ENCODE measurements at regions not wholly inside any gene's neighbourhood (a gene's known extent, or its start where the extent isn't known, plus 50 kb on each side); places are given as distances from the start of the nearest gene placed in this dataset.
"Not testable (repeated sequence)": the region's sequence is repeated elsewhere in the genome, so short reads cannot be mapped to it uniquely, and the experiment has no call there.

GRCh38 chrX:73964579-73964978 lies 112.1 kb upstream of the XIST start:
- DNase-seq (ENCODE audit: low spot score in 2 of 2) (no peak), ATAC-seq (no peak)
- Mint-ChIP-seq H3K4me1 (peaks cover 17% of the 10 kb centered on the region), H3K36me3 (peaks cover 42% of the 10 kb centered on the region), H3K27ac (no peak overlapping the region), H3K4me3 (no peak overlapping the region), H3K9me3 (no peaks in the 10 kb centered on the region)

- peaks cover 17% of the 10 kb centered on the region for H3K4me1 Mint-ChIP-seq
- ATAC-seq, result no peak
- H3K27ac Mint-ChIP-seq, result peak overlapping the region; percentile 32
Measured at GRCh38 chrX:73963682-73964081, 111.2 kb upstream of the XIST start.

GRCh38 chrX:73962948-73963347 lies 110.4 kb upstream of the XIST start:
- Mint-ChIP-seq H3K27ac (no peak overlapping the region), H3K4me3 (no peak overlapping the region), H3K36me3 (peaks cover 44% of the 10 kb centered on the region), H3K4me1 (peaks cover 17% of the 10 kb centered on the region), H3K9me3 (no peaks in the 10 kb centered on the region)
- DNase-seq (ENCODE audit: low spot score in 2 of 2) (no peak), ATAC-seq (no peak)

More at GRCh38 chrX:73963682-73964081, 111.2 kb upstream of the XIST start:
- Mint-ChIP-seq H3K4me3 (no peak overlapping the region), H3K9me3 (no peaks in the 10 kb centered on the region), H3K36me3 (peaks cover 44% of the 10 kb centered on the region)
- no peak for DNase-seq (ENCODE audit: low spot score in 2 of 2)

- peaks cover 23% of the 10 kb centered on the region for H3K4me1 Mint-ChIP-seq
Measured at GRCh38 chrX:73961867-73962266, 109.4 kb upstream of the XIST start.

GRCh38 chrX:73944563-73944908 lies 92.0 kb upstream of the XIST start:
- peak overlapping the region; percentile 97 for H3K27ac Mint-ChIP-seq
- ATAC-seq (no peak), DNase-seq (ENCODE audit: low spot score in 2 of 2) (no peak)
- no peaks in the 10 kb centered on the region for H3K9me3 Mint-ChIP-seq
- peak overlapping the region; percentile 78 for H3K4me3 Mint-ChIP-seq
- H3K36me3 Mint-ChIP-seq, result peaks cover 43% of the 10 kb centered on the region
- H3K4me1 Mint-ChIP-seq, result no peaks in the 10 kb centered on the region

More at GRCh38 chrX:73961867-73962266, 109.4 kb upstream of the XIST start:
- not testable (repeated sequence) for H3K9me3 Mint-ChIP-seq; ATAC-seq; H3K27ac Mint-ChIP-seq; H3K4me3 Mint-ChIP-seq; DNase-seq (ENCODE audit: low spot score in 2 of 2)
- H3K36me3 Mint-ChIP-seq, result peaks cover 40% of the 10 kb centered on the region

GRCh38 chrX:73943693-73944562 lies 91.4 kb upstream of the XIST start:
- Mint-ChIP-seq H3K4me1 (no peaks in the 10 kb centered on the region), H3K27ac (peak overlapping the region; percentile 97), H3K9me3 (no peaks in the 10 kb centered on the region), H3K4me3 (peak overlapping the region; percentile 78), H3K36me3 (peaks cover 37% of the 10 kb centered on the region)
- ATAC-seq (peak; percentile 100), DNase-seq (ENCODE audit: low spot score in 2 of 2) (peak; percentile 59 to 84)

- Mint-ChIP-seq H3K4me3 (no peak overlapping the region), H3K36me3 (peaks cover 15% of the 10 kb centered on the region), H3K9me3 (no peaks in the 10 kb centered on the region), H3K27ac (no peak overlapping the region), H3K4me1 (no peaks in the 10 kb centered on the region)
- DNase-seq (ENCODE audit: low spot score in 2 of 2), result no peak
- no peak for ATAC-seq
Measured at GRCh38 chrX:73940893-73941470, 88.5 kb upstream of the XIST start.

GRCh38 chrX:73937843-73938242 lies 85.3 kb upstream of the XIST start:
- ATAC-seq; H3K4me3 Mint-ChIP-seq; H3K9me3 Mint-ChIP-seq; DNase-seq (ENCODE audit: low spot score in 2 of 2); H3K27ac Mint-ChIP-seq; H3K4me1 Mint-ChIP-seq; H3K36me3 Mint-ChIP-seq: not testable (repeated sequence)

- H3K9me3 Mint-ChIP-seq, result no peaks in the 10 kb centered on the region
- no peaks in the 10 kb centered on the region for H3K36me3 Mint-ChIP-seq
- DNase-seq (ENCODE audit: low spot score in 2 of 2) (no peak), ATAC-seq (no peak)
- H3K27ac Mint-ChIP-seq, result no peak overlapping the region
- no peak overlapping the region for H3K4me3 Mint-ChIP-seq
- no peaks in the 10 kb centered on the region for H3K4me1 Mint-ChIP-seq
Measured at GRCh38 chrX:73932522-73932921, 80.0 kb upstream of the XIST start.

- H3K9me3 Mint-ChIP-seq, result no peaks in the 10 kb centered on the region
Measured at GRCh38 chrX:73930300-73930699, 77.8 kb upstream of the XIST start.

GRCh38 chrX:73922856-73923455 lies 70.4 kb upstream of the XIST start:
- Mint-ChIP-seq H3K9me3 (no peaks in the 10 kb centered on the region), H3K36me3 (no peaks in the 10 kb centered on the region), H3K4me3 (no peak overlapping the region), H3K4me1 (no peaks in the 10 kb centered on the region), H3K27ac (no peak overlapping the region)
- DNase-seq (ENCODE audit: low spot score in 2 of 2), result no peak
- no peak for ATAC-seq

More at GRCh38 chrX:73930300-73930699, 77.8 kb upstream of the XIST start:
- H3K4me3 Mint-ChIP-seq, result no peak overlapping the region
- H3K4me1 Mint-ChIP-seq, result no peaks in the 10 kb centered on the region
- no peaks in the 10 kb centered on the region for H3K36me3 Mint-ChIP-seq
- DNase-seq (ENCODE audit: low spot score in 2 of 2) (no peak), ATAC-seq (no peak)
- H3K27ac Mint-ChIP-seq, result no peak overlapping the region

- ATAC-seq (no peak), DNase-seq (ENCODE audit: low spot score in 2 of 2) (no peak)
- no peaks in the 10 kb centered on the region for H3K36me3 Mint-ChIP-seq
- H3K4me1 Mint-ChIP-seq, result no peaks in the 10 kb centered on the region
- H3K4me3 Mint-ChIP-seq, result no peak overlapping the region
- H3K27ac Mint-ChIP-seq, result no peak overlapping the region
- H3K9me3 Mint-ChIP-seq, result no peaks in the 10 kb centered on the region
Measured at GRCh38 chrX:73916931-73917667, 64.6 kb upstream of the XIST start.

GRCh38 chrX:73916489-73916888 lies 64.0 kb upstream of the XIST start:
- ATAC-seq, result no peak
- no peak overlapping the region for H3K4me3 Mint-ChIP-seq
- no peaks in the 10 kb centered on the region for H3K9me3 Mint-ChIP-seq
- no peak overlapping the region for H3K27ac Mint-ChIP-seq
- DNase-seq (ENCODE audit: low spot score in 2 of 2), result no peak
- H3K4me1 Mint-ChIP-seq, result no peaks in the 10 kb centered on the region
- H3K36me3 Mint-ChIP-seq, result no peaks in the 10 kb centered on the region

GRCh38 chrX:73914792-73915191 lies 62.3 kb upstream of the XIST start:
- ATAC-seq; H3K36me3 Mint-ChIP-seq; H3K27ac Mint-ChIP-seq; H3K4me1 Mint-ChIP-seq; DNase-seq (ENCODE audit: low spot score in 2 of 2); H3K4me3 Mint-ChIP-seq; H3K9me3 Mint-ChIP-seq: not testable (repeated sequence)

- DNase-seq (ENCODE audit: low spot score in 2 of 2) (no peak), ATAC-seq (no peak)
- Mint-ChIP-seq H3K36me3 (no peaks in the 10 kb centered on the region), H3K4me1 (no peaks in the 10 kb centered on the region), H3K27ac (no peak overlapping the region), H3K4me3 (no peak overlapping the region), H3K9me3 (no peaks in the 10 kb centered on the region)
Measured at GRCh38 chrX:73913580-73913979, 61.1 kb upstream of the XIST start.
